ENCODE measurements at regions not wholly inside any gene's neighbourhood (a gene's known extent, or its start where the extent isn't known, plus 50 kb on each side); places are given as distances from the start of the nearest gene placed in this dataset.

GRCh38 chr12:19932413-19932812, 435.9 kb upstream of the PDE3A start:
- no peak for TF ChIP-seq CTCF (IDR thresholded peaks at IDR 0.05; ENCODE audit: low read depth, low read length, poor library complexity, severe bottlenecking)
- no peak for TF ChIP-seq EZH2phosphoT487 (IDR thresholded peaks at IDR 0.05; ENCODE audit: borderline replicate concordance, low read length)
